Osteocyte (in vitro differentiated cells): ENCODE measurements at regions not wholly inside any gene's neighbourhood (a gene's known extent, or its start where the extent isn't known, plus 50 kb on each side); places are given as distances from the start of the nearest gene placed in this dataset.

Source experiments
- DNase-seq: peaks from one replicate; pipeline ENCODE4 v3.0.0; 2021; ENCODE audit warnings: mixed read lengths; ENCODE audit not compliant: unreplicated experiment; ENCODE audit errors: extremely low spot score
- H3K27ac Mint-ChIP-seq: one replicate; pipeline ENCODE4 v1.8.0; 2021; ENCODE audit warnings: mild to moderate bottlenecking, mixed read lengths; ENCODE audit not compliant: unreplicated experiment
- H3K27me3 Mint-ChIP-seq: one replicate; pipeline ENCODE4 v1.8.0; 2021; ENCODE audit warnings: mixed read lengths; ENCODE audit not compliant: unreplicated experiment
- H3K36me3 Mint-ChIP-seq: one replicate; pipeline ENCODE4 v1.8.0; 2021; ENCODE audit warnings: mixed read lengths; ENCODE audit not compliant: unreplicated experiment
- H3K4me1 Mint-ChIP-seq: one replicate; pipeline ENCODE4 v1.8.0; 2021; ENCODE audit warnings: mixed read lengths; ENCODE audit not compliant: unreplicated experiment
- H3K4me3 Mint-ChIP-seq: one replicate; pipeline ENCODE4 v1.8.0; 2021; ENCODE audit warnings: mild to moderate bottlenecking, moderate library complexity, mixed read lengths; ENCODE audit not compliant: unreplicated experiment
- H3K9me3 Mint-ChIP-seq: one replicate; pipeline ENCODE4 v1.8.0; 2021; ENCODE audit warnings: mixed read lengths; ENCODE audit not compliant: unreplicated experiment
- TF ChIP-seq, protein P1 (sequence below): fragments of 200-600 bp; sonication (generic); IDR thresholded peaks from 2 replicates; pipeline ENCODE4 v1.5.0; 2021; ENCODE audit warnings: antibody characterized with exemption, mild to moderate bottlenecking, moderate library complexity

DNA sequence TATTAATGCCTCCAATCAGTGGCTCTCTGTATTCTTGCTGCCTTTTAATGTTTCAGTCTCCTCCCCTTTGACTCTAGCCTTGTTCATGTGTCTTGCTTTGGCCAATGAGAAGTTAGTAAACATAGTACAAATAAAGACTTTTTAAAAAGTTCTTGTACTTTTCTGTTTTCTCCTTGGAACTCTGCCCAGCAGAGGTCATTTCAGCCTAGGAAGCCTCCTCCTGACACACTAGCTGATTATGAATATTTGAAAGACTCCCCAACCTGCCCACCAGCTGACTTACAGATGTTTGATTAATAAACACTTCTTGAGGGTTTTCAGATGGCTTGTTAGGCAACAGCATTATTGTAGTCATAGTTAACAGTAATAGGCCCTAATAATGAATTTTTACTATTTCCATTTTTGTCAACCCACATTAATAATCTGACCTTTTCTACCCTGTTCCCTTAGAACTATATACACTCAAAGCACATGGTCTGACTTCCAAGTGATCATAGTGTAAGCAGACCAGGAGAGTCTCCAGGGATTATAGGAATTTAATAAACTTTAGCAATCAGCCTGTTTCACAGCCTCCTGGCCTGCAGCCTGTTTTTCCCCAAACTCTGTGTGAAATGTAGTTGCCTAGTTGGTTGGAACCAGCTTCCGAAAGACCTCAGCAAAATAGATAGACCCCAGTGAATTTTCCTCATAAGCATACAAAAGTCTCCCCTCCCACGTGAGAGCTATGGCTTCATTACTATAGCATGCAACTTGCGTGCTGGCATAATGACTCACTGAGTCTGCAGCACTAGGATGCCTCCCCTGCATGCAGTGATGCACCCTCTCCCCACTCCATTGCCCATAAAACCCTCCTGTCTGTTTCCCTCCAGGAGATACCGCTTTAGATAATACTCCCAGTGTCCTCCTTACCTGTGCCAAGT lies 670.7 kb upstream of the ZNF804A start:
- Mint-ChIP-seq H3K4me1 (peaks cover 7% of the 10 kb centered on the region), H3K36me3 (no peaks in the 10 kb centered on the region), H3K27me3 (no peaks in the 10 kb centered on the region), H3K27ac (no peak overlapping the region), H3K9me3 (no peaks in the 10 kb centered on the region), H3K4me3 (no peak overlapping the region)
- TF ChIP-seq, protein P1, sequence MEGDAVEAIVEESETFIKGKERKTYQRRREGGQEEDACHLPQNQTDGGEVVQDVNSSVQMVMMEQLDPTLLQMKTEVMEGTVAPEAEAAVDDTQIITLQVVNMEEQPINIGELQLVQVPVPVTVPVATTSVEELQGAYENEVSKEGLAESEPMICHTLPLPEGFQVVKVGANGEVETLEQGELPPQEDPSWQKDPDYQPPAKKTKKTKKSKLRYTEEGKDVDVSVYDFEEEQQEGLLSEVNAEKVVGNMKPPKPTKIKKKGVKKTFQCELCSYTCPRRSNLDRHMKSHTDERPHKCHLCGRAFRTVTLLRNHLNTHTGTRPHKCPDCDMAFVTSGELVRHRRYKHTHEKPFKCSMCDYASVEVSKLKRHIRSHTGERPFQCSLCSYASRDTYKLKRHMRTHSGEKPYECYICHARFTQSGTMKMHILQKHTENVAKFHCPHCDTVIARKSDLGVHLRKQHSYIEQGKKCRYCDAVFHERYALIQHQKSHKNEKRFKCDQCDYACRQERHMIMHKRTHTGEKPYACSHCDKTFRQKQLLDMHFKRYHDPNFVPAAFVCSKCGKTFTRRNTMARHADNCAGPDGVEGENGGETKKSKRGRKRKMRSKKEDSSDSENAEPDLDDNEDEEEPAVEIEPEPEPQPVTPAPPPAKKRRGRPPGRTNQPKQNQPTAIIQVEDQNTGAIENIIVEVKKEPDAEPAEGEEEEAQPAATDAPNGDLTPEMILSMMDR = no peak
- DNase-seq = no peak

- H3K27me3 Mint-ChIP-seq = no peaks in the 10 kb centered on the region
- H3K9me3 Mint-ChIP-seq = peaks cover 15% of the 10 kb centered on the region
- TF ChIP-seq, protein P1 = no peak
- H3K4me3 Mint-ChIP-seq = no peak overlapping the region
- no peaks in the 10 kb centered on the region for H3K4me1 Mint-ChIP-seq
- no peak for DNase-seq
- no peaks in the 10 kb centered on the region for H3K36me3 Mint-ChIP-seq
- H3K27ac Mint-ChIP-seq = no peak overlapping the region
These were observed 663.3 kb upstream of the ZNF804A start for GRCh38 chr2:183935005-183935404.

GRCh38 chr2:183937220-183937619 lies 661.1 kb upstream of the ZNF804A start:
- no peaks in the 10 kb centered on the region for H3K4me1 Mint-ChIP-seq
- no peak for DNase-seq
- TF ChIP-seq, protein P1 = no peak
- H3K27ac Mint-ChIP-seq = no peak overlapping the region
- no peaks in the 10 kb centered on the region for H3K27me3 Mint-ChIP-seq
- no peaks in the 10 kb centered on the region for H3K36me3 Mint-ChIP-seq
- H3K9me3 Mint-ChIP-seq = peaks cover 23% of the 10 kb centered on the region
- no peak overlapping the region for H3K4me3 Mint-ChIP-seq

DNA sequence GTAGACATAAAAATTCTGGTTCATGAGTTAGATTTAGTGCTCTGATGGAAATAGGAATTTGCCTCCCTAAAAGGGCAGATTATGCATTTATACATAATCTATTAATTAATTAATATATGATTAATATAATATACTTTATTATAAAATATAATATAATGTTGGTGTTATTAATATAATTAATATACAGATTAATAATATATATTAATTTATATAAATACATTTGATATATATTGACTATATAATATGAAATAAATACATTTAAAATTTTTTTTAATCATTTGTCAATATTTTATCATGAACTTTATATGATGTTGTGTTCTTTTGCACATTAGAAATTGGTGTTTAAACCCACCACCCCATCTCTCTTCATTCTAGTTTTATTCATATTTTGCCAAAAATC lies 652.1 kb upstream of the ZNF804A start:
- TF ChIP-seq, protein P1 = no peak
- Mint-ChIP-seq H3K9me3 (peaks cover 4% of the 10 kb centered on the region), H3K4me3 (no peak overlapping the region), H3K27me3 (no peaks in the 10 kb centered on the region), H3K4me1 (no peaks in the 10 kb centered on the region), H3K27ac (no peak overlapping the region), H3K36me3 (no peaks in the 10 kb centered on the region)
- DNase-seq = no peak

- no peak overlapping the region for H3K27ac Mint-ChIP-seq
- TF ChIP-seq, protein P1 = no peak
These were observed 649.5 kb upstream of the ZNF804A start for GRCh38 chr2:183948861-183949260.

More at GRCh38 chr2:183948861-183949260, 649.5 kb upstream of the ZNF804A start:
- no peaks in the 10 kb centered on the region for H3K27me3 Mint-ChIP-seq
- H3K9me3 Mint-ChIP-seq = no peaks in the 10 kb centered on the region
- H3K36me3 Mint-ChIP-seq = no peaks in the 10 kb centered on the region
- H3K4me1 Mint-ChIP-seq = no peaks in the 10 kb centered on the region
- no peak overlapping the region for H3K4me3 Mint-ChIP-seq
- no peak for DNase-seq
